ENCODE measurements at regions not wholly inside any gene's neighbourhood (a gene's known extent, or its start where the extent isn't known, plus 50 kb on each side); places are given as distances from the start of the nearest gene placed in this dataset.
"Not testable (repeated sequence)": the region's sequence is repeated elsewhere in the genome, so short reads cannot be mapped to it uniquely, and the experiment has no call there.

DNA sequence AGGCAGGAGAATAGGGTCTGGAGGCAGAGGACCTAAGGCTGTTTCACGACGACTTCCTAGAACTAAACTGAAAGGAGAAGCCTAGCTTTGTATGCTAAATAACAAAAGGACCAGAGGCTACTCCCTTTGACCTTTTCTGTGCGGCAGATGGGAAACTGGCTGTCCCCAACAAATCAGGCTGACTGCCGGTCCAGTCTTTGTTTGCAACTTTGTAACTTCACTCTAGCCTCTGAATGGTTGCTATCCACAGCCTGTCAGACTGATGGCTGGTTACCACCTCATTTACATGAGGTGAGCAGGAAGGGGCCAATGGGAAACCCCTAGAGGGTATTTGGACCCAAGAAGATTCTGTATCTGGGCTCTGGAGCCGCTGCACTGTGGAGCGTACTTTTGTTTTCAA, 132.6 kb upstream of the SHH start:
- in situ Hi-C loops (cut with HindIII; ENCODE audit: low sequenced_read_pairs), result no loop called here

GRCh38 chr7:155943251-155943899, 131.1 kb upstream of the SHH start:
- in situ Hi-C loops (cut with HindIII; ENCODE audit: low sequenced_read_pairs), result no loop called here

GRCh38 chr7:155942226-155942950, 130.1 kb upstream of the SHH start:
- in situ Hi-C loops (cut with HindIII; ENCODE audit: low sequenced_read_pairs), result no loop called here

GRCh38 chr7:155941688-155942087, 129.4 kb upstream of the SHH start:
- in situ Hi-C loops (cut with HindIII; ENCODE audit: low sequenced_read_pairs), result no loop called here

GRCh38 chr7:155939350-155939749, 127.1 kb upstream of the SHH start:
- in situ Hi-C loops (cut with HindIII; ENCODE audit: low sequenced_read_pairs), result no loop called here

- in situ Hi-C loops (cut with HindIII; ENCODE audit: low sequenced_read_pairs), result no loop called here
Measured at GRCh38 chr7:155938129-155938528, 125.9 kb upstream of the SHH start.

DNA sequence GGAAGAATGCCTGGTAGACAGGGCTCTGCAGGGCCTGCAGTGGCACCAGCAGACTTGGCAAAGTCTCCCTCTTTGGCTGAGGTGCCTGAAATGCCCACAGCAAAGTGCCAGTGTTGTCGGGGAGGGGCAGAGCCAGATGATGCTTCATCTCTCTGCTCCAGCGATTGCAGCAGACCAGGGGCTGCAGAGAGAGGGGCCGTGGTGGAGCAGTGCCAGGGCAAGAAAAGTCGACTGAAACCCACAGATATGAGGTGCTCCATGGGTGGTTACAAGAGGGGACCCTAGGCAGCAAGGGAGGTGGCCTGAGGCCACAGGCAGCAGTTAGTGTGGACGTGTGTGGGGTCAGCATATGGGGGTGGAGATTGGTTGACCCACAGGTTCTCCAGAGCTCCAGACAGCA, 123.5 kb upstream of the SHH start:
- in situ Hi-C loops (cut with HindIII; ENCODE audit: low sequenced_read_pairs), result no loop called here

DNA sequence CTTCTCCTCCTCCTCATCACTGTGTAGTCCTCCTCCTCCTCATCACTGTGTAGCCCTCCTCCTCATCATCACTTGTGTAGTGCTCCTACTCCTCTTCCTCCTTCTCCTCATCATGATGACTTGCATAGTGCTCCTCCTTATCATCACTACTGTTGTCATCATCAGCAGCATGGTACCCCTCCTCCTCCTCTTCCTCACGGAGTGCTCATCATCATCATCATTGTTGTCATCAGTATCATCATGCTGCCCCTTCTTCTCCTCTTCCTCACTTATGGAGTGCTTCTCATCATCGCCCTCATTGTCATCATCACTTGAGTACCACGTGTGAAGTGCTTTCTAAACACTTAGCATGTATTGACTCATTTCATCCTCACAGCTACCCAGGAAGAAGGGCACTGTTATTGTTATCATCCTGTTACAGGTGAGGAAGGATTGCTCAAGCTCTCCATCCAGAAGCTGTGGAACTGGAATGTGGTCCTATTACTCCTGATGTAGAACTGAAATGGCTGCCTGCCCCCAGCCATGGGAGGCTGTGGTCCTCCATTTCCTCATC, 122.8 kb upstream of the SHH start:
- in situ Hi-C loops (cut with HindIII; ENCODE audit: low sequenced_read_pairs), result no loop called here

DNA sequence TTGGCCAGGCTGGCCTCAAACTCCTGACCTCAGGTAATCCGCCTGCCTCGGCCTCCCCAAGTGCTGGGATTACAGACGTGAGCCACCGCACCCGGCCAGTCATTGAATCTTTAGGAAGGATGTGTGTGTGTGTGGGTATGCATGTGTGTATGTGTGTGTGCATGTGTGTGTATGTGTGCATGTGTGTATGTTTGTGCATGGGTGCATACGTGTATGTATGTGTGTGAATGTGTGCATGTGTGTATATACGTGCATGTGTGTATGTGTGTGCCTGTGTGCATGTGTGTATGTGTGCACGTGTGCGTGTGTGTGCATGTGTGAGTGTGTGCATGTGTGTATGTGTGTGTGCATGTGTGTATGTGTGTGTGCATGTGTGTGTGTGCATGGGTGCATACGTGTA, 120.1 kb upstream of the SHH start:
- in situ Hi-C loops (cut with HindIII; ENCODE audit: low sequenced_read_pairs), result not testable (repeated sequence)

- in situ Hi-C loops (cut with HindIII; ENCODE audit: low sequenced_read_pairs), result no loop called here
Measured at GRCh38 chr7:155931396-155932085, 119.3 kb upstream of the SHH start.

GRCh38 chr7:155930527-155930926, 118.3 kb upstream of the SHH start:
- in situ Hi-C loops (cut with HindIII; ENCODE audit: low sequenced_read_pairs), result no loop called here

DNA sequence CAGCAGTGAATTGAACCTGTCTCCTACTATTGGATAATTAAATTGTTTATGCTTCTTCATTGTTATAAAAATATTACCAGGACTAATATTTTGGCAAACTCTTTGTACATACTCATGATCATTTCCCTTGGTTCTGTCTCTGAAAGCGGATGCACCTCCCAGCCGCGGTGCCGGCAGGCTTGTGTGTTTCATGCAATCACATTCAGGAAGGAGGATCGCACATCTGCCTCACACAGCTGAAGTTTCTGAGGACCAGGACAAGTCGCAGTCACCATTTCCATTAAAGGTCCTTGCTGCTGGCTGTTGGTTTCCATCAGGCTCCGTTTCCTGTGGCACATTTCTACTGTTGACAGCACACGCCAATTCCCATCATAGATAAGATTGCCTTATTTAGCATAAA, 117.8 kb upstream of the SHH start:
- in situ Hi-C loops (cut with HindIII; ENCODE audit: low sequenced_read_pairs), result no loop called here

DNA sequence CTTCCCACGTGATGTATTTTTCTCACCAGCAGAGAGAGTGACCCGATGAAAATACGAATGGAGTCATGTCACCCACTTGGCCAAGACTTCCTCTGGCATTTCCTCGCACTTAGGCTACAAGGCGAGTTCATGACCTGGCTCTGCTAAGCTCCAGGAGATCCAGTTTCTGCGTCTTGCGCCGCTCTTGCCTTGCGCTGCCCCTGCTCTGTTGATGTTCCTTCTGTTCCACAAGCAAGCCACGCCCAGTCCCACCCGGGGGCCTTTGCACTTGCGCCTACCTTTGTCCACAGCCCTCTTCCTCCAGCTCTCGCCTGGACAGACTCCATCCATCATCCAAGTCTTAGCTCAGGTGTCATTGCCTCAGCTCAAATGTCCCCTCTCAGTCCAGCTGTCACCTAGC, 116.3 kb upstream of the SHH start:
- in situ Hi-C loops (cut with HindIII; ENCODE audit: low sequenced_read_pairs), result no loop called here

- in situ Hi-C loops (cut with HindIII; ENCODE audit: low sequenced_read_pairs), result no loop called here
Measured at GRCh38 chr7:155927905-155928304, 115.6 kb upstream of the SHH start.

DNA sequence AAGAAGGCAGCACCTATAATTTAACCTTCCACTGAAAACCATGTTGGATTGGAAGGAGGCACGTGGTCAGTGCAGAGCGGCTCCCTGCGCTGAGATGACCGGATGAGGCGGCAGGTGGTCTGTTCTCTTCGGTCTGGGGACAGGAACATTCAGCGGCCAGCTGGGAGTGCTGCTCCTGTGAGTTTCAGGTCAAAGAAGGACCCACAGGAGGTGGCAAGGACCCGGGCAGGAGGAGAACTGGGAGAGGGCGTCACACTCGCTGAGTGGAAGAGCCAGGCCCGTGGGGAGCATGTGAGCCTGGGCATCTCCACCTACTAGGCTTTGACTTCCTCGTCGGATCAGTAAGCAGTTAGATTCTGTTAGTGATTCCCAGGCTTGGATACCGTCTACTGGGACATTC, 113.4 kb upstream of the SHH start:
- in situ Hi-C loops (cut with HindIII; ENCODE audit: low sequenced_read_pairs), result no loop called here

- in situ Hi-C loops (cut with HindIII; ENCODE audit: low sequenced_read_pairs), result no loop called here
Measured at GRCh38 chr7:155922067-155922816, 110.0 kb upstream of the SHH start.

- in situ Hi-C loops (cut with HindIII; ENCODE audit: low sequenced_read_pairs), result no loop called here
Measured at GRCh38 chr7:155921804-155922066, 109.5 kb upstream of the SHH start.

- in situ Hi-C loops (cut with HindIII; ENCODE audit: low sequenced_read_pairs), result no loop called here
Measured at GRCh38 chr7:155921086-155921803, 109.0 kb upstream of the SHH start.

GRCh38 chr7:155920068-155920461, 107.8 kb upstream of the SHH start:
- in situ Hi-C loops (cut with HindIII; ENCODE audit: low sequenced_read_pairs), result no loop called here

GRCh38 chr7:155919391-155920067, 107.3 kb upstream of the SHH start:
- in situ Hi-C loops (cut with HindIII; ENCODE audit: low sequenced_read_pairs), result no loop called here

All from DLD1 (cell line).